ENCODE measurements at regions not wholly inside any gene's neighbourhood (a gene's known extent, or its start where the extent isn't known, plus 50 kb on each side); places are given as distances from the start of the nearest gene placed in this dataset.

GRCh38 chr11:115709297-115709696 lies 205.1 kb upstream of the CADM1 start:
- Mint-ChIP-seq H3K27ac (no peak overlapping the region), H3K27me3 (no peaks in the 10 kb centered on the region), H3K4me1 (peaks cover 14% of the 10 kb centered on the region), H3K36me3 (no peaks in the 10 kb centered on the region), H3K9me3 (peaks cover 5% of the 10 kb centered on the region), H3K4me3 (no peak overlapping the region)
- peak; percentile 85 for ATAC-seq

DNA sequence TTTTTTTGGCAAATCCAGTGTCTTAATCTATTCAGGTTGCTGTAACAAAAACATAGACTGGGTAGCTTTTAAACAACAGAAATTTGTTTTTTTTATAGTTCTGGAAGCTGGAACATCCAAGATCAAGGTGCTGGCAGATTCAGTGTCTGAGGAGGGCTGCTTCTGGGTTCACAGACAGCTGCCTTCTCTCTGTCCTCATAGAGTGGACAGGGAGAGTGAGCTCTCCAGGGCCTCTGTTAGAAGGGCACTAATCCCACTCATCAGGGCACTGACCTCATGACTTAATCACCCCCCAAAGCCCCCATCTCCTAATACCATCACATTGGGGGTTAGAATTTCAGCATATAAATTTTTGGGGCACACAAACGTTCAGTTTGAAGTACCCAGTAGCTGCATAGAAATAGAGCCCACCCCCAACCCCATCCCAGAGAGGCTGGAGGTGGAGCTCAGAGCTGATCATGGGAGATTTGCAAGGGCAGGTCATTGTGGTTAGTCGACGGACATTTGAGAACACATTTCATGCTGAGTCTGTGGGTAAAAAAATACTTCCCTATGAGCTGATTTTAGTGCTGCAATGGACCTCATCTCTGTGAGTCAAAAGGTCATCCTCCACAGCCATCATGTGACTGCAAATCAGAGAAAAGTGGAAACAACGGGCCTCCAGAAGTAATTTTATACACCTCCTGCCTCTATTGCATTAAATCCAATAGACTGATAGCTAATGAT lies 203.1 kb upstream of the CADM1 start:
- no peak overlapping the region for H3K27ac Mint-ChIP-seq
- no peaks in the 10 kb centered on the region for H3K27me3 Mint-ChIP-seq
- no peak for ATAC-seq
- peaks cover 14% of the 10 kb centered on the region for H3K4me1 Mint-ChIP-seq
- no peak overlapping the region for H3K4me3 Mint-ChIP-seq
- H3K9me3 Mint-ChIP-seq, result peaks cover 10% of the 10 kb centered on the region
- no peaks in the 10 kb centered on the region for H3K36me3 Mint-ChIP-seq

GRCh38 chr11:115706626-115707135 lies 202.5 kb upstream of the CADM1 start:
- Mint-ChIP-seq H3K4me3 (no peak overlapping the region), H3K36me3 (no peaks in the 10 kb centered on the region), H3K27ac (no peak overlapping the region), H3K4me1 (peaks cover 14% of the 10 kb centered on the region), H3K9me3 (peaks cover 10% of the 10 kb centered on the region), H3K27me3 (no peaks in the 10 kb centered on the region)
- ATAC-seq, result no peak

DNA sequence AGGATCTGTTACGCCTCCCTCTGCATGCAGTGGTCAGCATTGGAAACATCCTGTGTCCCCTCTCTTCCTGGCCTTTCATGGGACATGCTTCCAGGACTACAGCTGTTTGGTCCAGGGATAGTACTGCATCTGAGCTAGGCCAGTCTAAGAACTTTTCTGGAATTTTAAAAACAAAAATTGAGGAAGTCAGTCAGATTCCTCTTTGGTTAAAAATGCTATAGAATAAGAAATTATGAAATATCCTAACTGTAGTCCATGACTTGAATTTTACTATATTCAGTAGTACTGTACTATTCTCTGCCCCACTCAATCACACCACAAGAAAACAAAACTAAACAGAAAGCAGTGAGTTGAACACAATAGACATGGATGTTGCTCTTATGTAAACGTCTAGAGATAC lies 201.0 kb upstream of the CADM1 start:
- Mint-ChIP-seq H3K9me3 (peaks cover 10% of the 10 kb centered on the region), H3K27me3 (peaks cover 11% of the 10 kb centered on the region), H3K4me3 (no peak overlapping the region), H3K36me3 (no peaks in the 10 kb centered on the region), H3K4me1 (peaks cover 14% of the 10 kb centered on the region), H3K27ac (no peak overlapping the region)
- ATAC-seq, result no peak

DNA sequence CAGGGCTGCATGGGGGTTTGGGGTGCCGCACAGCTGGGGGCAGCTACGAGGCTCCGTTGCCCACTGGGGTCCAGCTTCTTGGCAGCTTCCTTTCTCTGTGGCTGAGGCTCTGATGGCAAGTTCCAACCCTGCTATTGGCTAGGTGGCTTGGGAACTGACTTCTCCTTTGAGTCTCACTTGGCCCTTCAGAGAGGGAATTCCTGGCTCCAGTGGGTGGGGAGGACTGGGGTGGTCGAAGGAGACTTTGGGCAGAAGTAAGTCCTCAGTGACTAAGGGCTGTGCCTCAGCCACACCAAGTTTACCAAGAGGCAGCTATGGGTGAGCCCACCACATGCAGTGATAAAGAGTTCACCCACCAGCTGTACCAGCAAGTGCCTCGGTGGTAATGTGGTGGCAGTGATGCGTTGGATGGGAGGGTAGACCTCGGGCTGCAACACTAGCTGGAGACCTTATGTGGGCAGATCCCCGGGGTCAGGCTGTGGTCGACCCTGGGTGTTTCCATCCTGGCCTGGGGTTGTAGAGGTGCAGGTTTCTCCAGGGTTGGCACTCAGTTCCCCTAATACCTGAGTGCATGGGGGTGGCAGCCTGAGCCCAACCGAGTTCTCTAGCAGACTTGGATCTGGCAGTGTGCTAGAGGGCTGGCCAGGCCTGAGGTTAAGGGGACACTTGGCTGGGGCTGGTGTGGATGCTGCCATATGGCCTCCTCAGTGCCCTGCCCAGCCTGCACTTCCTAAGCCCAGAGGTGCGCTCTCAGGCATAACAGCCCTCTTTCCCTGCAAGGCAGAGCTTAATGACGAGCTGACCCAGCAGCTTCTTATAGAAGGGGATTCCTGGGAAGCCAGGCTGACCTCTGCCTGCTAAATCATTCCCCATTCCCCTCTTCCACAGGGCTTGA lies 197.0 kb upstream of the CADM1 start:
- H3K36me3 Mint-ChIP-seq, result no peaks in the 10 kb centered on the region
- peaks cover 10% of the 10 kb centered on the region for H3K9me3 Mint-ChIP-seq
- no peaks in the 10 kb centered on the region for H3K4me1 Mint-ChIP-seq
- H3K27me3 Mint-ChIP-seq, result peaks cover 16% of the 10 kb centered on the region
- H3K4me3 Mint-ChIP-seq, result no peak overlapping the region
- H3K27ac Mint-ChIP-seq, result no peak overlapping the region
- ATAC-seq, result no peak

- Mint-ChIP-seq H3K27me3 (peaks cover 16% of the 10 kb centered on the region), H3K27ac (no peak overlapping the region), H3K4me1 (no peaks in the 10 kb centered on the region), H3K4me3 (no peak overlapping the region), H3K9me3 (peaks cover 10% of the 10 kb centered on the region), H3K36me3 (no peaks in the 10 kb centered on the region)
- no peak for ATAC-seq
Observed at GRCh38 chr11:115700496-115700895, 196.3 kb upstream of the CADM1 start.

GRCh38 chr11:115699733-115700132 lies 195.5 kb upstream of the CADM1 start:
- Mint-ChIP-seq H3K4me3 (no peak overlapping the region), H3K4me1 (no peaks in the 10 kb centered on the region), H3K36me3 (no peaks in the 10 kb centered on the region), H3K27me3 (peaks cover 16% of the 10 kb centered on the region), H3K9me3 (peaks cover 8% of the 10 kb centered on the region), H3K27ac (no peak overlapping the region)
- ATAC-seq, result no peak

- Mint-ChIP-seq H3K4me3 (no peak overlapping the region), H3K4me1 (no peaks in the 10 kb centered on the region), H3K36me3 (no peaks in the 10 kb centered on the region), H3K9me3 (peaks cover 7% of the 10 kb centered on the region), H3K27me3 (peaks cover 16% of the 10 kb centered on the region), H3K27ac (no peak overlapping the region)
- ATAC-seq, result no peak
Observed at GRCh38 chr11:115699326-115699725, 195.1 kb upstream of the CADM1 start.

GRCh38 chr11:115698243-115698642 lies 194.0 kb upstream of the CADM1 start:
- Mint-ChIP-seq H3K4me3 (no peak overlapping the region), H3K4me1 (no peaks in the 10 kb centered on the region), H3K9me3 (peaks cover 7% of the 10 kb centered on the region), H3K27me3 (peaks cover 16% of the 10 kb centered on the region), H3K36me3 (no peaks in the 10 kb centered on the region), H3K27ac (no peak overlapping the region)
- no peak for ATAC-seq

DNA sequence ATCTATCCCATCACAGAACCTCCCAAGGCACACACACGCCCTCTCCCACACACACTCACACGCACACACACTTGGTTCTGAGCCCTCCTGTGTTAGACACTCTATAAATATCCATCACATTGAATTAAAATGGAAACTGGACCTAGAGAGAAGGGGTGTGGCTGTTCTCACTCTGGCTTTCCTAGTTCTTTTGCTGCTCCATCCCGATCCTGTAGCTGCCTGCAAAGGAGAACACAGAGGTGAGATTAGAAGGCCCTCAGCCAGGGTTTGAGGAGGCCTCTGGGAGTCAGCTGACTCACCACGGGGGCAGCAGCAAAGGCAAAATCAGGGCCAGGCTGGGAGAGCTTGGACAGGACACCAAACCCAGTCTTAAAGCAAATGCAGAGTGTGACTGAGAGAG lies 192.3 kb upstream of the CADM1 start:
- Mint-ChIP-seq H3K27ac (no peak overlapping the region), H3K4me1 (no peaks in the 10 kb centered on the region), H3K9me3 (peaks cover 3% of the 10 kb centered on the region), H3K4me3 (no peak overlapping the region), H3K36me3 (no peaks in the 10 kb centered on the region), H3K27me3 (peaks cover 27% of the 10 kb centered on the region)
- no peak for ATAC-seq

DNA sequence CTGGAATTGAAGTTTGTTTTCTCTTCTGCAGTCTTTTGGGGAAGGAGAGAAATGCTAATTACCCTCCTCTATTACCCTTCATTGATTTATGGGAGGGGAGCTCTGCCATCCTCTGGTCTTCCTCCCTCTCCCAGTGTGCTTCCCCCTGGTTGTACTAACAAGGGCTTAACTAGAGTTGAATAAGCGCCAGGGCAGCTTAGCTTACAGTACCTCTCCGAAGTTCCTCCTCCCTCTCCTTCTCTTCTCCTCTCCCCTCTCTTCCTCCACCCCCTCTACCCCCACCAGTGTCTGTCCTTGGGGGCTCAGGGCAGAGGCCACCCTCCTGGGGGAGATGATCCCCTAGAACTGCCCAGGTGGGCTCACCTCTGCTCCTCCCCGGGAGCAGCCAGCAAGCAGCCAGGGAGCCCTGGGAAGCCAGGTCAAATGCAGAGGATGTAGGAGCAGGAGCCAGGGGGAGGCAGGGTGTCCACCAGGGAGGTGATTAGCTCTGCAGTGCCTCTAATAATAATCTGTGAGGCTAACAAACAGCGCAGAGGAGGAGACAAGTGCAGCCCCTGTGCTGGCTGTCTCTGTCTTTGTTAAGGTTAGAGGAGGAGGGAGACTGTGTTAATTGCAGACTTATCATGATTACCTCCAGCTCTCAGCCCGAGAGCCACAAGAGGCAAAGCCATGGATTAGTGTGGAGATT lies 191.6 kb upstream of the CADM1 start:
- peaks cover 22% of the 10 kb centered on the region for H3K27me3 Mint-ChIP-seq
- no peak for ATAC-seq

GRCh38 chr11:115693002-115693401 lies 188.8 kb upstream of the CADM1 start:
- no peak overlapping the region for H3K4me3 Mint-ChIP-seq
- peaks cover 3% of the 10 kb centered on the region for H3K9me3 Mint-ChIP-seq
- H3K36me3 Mint-ChIP-seq, result no peaks in the 10 kb centered on the region
- no peaks in the 10 kb centered on the region for H3K4me1 Mint-ChIP-seq
- no peak overlapping the region for H3K27ac Mint-ChIP-seq
- ATAC-seq, result no peak
- H3K27me3 Mint-ChIP-seq, result peaks cover 11% of the 10 kb centered on the region

More for the DNA sequence above, 191.6 kb upstream of the CADM1 start:
- Mint-ChIP-seq H3K27ac (no peak overlapping the region), H3K4me1 (no peaks in the 10 kb centered on the region), H3K4me3 (no peak overlapping the region), H3K9me3 (peaks cover 3% of the 10 kb centered on the region), H3K36me3 (no peaks in the 10 kb centered on the region)

DNA sequence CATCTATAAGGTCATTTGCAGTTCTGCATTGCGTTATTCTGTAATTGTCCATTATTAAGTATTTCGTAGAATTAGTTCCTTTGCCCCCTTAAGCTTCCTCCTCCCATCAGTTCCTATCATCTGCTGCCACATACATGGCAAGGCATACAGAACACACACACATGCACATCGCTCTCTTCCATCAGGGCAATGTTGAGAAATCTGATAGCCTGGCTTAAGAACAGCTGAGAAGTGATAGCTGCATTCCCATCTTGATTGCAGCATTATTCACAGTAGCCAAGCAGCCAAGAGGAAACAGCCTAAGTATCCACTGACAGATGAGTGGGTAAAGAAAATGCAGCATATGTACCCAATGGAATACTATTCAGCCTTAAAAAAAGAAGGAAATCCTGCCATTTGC lies 186.8 kb upstream of the CADM1 start:
- ATAC-seq, result no peak
- no peak overlapping the region for H3K4me3 Mint-ChIP-seq
- H3K36me3 Mint-ChIP-seq, result no peaks in the 10 kb centered on the region
- peaks cover 9% of the 10 kb centered on the region for H3K9me3 Mint-ChIP-seq
- no peaks in the 10 kb centered on the region for H3K4me1 Mint-ChIP-seq
- H3K27ac Mint-ChIP-seq, result no peak overlapping the region
- peaks cover 11% of the 10 kb centered on the region for H3K27me3 Mint-ChIP-seq

GRCh38 chr11:115687934-115688333 lies 183.7 kb upstream of the CADM1 start:
- H3K4me1 Mint-ChIP-seq, result no peaks in the 10 kb centered on the region
- H3K9me3 Mint-ChIP-seq, result peaks cover 15% of the 10 kb centered on the region
- H3K27ac Mint-ChIP-seq, result no peak overlapping the region
- H3K4me3 Mint-ChIP-seq, result no peak overlapping the region
- no peaks in the 10 kb centered on the region for H3K36me3 Mint-ChIP-seq
- ATAC-seq, result no peak
- H3K27me3 Mint-ChIP-seq, result peaks cover 19% of the 10 kb centered on the region

DNA sequence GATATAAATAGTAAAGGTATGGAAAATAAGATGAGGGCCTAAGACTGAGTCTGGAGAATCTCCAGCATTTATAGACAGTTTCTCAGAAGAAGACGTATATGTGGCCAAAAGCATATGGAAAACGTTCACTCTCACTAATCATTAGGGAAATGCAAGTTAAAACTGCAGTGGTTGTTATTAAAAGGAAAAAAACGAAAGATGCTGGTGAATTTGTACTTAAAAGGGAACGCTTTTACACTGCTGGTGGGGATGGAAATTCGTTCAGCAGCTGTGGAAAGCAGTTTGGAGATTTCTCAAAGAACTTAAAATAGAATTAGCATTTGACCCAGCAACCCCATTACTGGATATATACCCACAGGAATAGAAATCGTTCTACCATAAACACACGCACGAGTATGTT lies 180.5 kb upstream of the CADM1 start:
- Mint-ChIP-seq H3K27ac (no peak overlapping the region), H3K27me3 (peaks cover 18% of the 10 kb centered on the region)

More for the DNA sequence above, 180.5 kb upstream of the CADM1 start:
- no peak for ATAC-seq
- no peaks in the 10 kb centered on the region for H3K4me1 Mint-ChIP-seq
- no peak overlapping the region for H3K4me3 Mint-ChIP-seq
- peaks cover 15% of the 10 kb centered on the region for H3K9me3 Mint-ChIP-seq
- H3K36me3 Mint-ChIP-seq, result no peaks in the 10 kb centered on the region
